ENCODE measurements at regions not wholly inside any gene's neighbourhood (a gene's known extent, or its start where the extent isn't known, plus 50 kb on each side); places are given as distances from the start of the nearest gene placed in this dataset.
"Not testable (repeated sequence)": the region's sequence is repeated elsewhere in the genome, so short reads cannot be mapped to it uniquely, and the experiment has no call there.

DNA sequence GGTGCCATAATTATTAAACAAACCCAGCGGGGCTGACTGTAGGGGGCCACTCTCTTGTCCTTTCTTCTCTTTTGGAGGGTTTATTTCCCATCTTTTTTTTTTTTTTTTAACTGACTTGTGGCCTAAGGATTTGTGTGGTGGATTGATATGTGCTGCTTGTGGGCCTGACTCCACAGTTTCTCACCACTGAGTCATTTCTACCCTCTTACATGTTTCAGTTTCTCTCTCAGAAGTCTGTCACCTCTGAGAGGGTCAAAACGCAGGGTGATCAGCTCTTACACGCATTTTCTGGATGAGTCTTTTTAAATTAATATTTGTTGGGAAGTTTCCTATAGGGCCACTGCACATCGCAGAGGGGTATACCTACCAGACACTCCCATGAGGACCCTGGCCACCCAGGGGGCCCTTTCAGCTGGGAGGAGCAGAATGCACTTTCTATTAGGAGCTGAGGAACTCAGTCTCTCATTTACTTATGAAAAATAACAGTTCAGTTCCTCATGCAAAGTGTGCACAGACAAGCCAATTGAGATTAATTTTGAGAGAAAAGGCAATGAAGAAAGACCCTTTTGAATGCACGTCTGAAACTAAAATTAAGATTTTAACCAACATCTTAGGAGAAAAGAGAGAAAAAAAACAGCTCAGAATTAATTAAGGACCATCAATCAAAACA is 407.9 kb downstream of the TECRL start:
- no peak for DNase-seq

GRCh38 chr4:64000241-64000640 is 409.0 kb downstream of the TECRL start:
- no peak for DNase-seq

- DNase-seq: no peak
Observed at GRCh38 chr4:63986253-63986652, 423.0 kb downstream of the TECRL start.

DNA sequence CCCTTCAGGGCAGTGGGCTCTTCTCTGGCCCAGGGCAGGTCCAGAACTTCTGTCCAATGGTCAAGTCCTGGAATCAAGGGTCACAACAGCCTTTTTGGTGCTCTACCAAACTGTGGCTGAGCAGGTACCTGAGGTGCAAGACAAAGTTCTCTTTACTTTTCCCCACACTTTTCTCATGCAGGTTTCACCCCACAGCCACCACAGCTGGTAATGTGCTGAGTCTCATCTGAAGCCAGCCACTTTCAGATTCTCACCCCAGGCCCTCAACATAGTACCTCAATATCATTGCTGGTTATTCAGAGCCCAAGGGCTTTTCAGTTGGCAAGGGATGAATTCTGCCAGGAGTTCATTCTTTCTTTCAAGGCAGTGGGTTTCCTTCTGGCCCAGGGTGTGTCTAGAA is 426.0 kb downstream of the TECRL start:
- DNase-seq: no peak

GRCh38 chr4:63965875-63966274 is 443.4 kb downstream of the TECRL start:
- no peak for DNase-seq

- DNase-seq: not testable (repeated sequence)
Observed at GRCh38 chr4:63942706-63943286, 466.5 kb downstream of the TECRL start.

DNA sequence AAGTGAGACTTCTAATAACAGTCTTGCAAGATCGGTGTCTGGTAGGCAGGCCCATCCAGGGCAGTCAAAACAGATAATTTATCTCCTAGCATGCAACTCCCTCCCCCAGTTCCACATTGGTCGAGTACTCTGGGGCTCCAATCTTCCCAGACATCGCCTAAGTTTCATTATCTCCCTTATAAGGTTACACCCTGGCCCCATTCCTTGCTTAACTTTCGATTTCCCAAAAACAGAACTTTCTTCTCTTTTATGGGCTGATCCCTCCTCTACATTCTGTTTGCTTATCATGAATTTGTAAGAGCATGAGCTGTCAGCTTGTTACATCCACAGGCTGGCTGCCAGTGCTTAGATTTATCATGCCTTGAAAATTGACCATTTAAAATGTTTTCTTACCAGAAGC is 471.3 kb downstream of the TECRL start:
- no peak for DNase-seq

DNA sequence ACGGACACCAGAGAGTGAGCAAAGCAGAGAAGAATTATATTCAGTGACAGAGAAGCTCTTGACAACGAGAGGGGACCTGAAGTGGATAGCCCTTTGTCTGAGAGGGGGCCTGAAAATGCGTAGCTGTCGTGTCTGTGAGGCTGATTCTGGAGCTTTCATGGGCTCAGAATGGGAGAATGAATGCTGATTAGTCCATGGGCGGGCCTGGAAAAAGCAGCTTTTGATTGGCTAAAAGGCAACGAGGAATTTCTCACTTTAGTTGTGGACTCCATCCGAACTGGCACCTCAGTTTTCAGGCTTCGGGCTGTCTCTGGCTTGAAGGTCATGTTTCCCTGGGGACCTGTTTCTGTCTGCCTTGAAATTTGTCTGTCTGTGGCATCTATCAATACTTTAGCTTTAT is 487.1 kb downstream of the TECRL start:
- DNase-seq: no peak

GRCh38 chr4:63921561-63921960 is 487.7 kb downstream of the TECRL start:
- DNase-seq: no peak

DNA sequence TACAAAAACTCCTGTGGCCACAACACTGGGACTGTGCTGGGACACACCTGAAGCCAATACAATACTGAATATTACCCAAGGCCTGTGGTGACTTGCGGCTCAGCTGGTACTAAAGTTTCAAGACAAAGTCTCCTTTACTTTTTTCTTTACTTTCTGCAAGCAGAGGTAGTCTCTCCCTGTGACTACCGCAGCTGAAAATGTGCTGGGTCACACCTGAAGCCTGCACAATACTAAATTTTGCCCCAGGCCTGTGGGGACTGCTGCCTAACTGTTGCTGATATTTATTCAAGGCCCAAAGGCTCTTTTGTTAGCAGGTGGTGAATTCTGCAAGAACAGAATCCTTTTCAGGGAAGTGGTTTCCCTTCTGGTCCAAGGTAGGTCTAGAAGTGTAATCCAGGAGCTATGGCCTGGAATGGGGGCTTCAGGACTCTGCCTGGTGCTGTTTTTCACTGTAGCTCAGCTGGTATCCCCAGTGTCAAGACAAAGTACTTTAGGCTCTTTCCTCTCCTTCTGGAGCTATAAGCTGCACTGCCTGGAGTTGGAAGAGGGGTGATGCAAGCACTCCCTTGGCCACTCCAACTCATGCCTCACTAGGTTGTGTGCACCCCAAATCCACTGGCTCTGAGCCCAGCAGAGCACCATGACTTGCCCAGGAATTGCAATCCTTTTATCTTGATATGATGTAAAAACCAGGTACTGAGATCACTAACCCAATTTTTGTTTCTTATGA is 489.4 kb downstream of the TECRL start:
- DNase-seq: no peak

DNA sequence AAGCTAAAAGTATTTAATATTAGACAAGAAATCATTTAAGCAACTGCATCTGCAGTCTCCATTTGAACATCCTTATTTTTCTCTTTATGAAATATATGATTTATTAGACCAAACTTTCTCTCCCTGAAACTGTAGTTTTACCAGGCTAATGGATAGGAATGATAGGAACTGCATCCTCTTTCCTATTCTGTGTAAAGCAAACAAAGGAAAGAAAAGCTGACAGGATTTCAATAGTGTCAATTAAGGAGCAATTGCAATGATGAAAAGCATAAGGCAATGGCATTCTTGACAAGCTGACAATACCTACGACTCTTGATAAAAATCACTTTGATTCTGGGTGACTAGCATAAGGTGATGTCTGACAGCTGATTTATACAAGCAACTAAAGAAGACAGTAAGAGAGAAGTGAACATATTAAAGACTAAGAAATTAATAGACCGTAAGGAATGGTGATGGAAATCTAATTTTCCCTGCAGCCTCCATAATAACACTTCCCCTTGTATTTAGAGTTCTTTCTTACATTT is 502.5 kb downstream of the TECRL start:
- no peak for DNase-seq

DNA sequence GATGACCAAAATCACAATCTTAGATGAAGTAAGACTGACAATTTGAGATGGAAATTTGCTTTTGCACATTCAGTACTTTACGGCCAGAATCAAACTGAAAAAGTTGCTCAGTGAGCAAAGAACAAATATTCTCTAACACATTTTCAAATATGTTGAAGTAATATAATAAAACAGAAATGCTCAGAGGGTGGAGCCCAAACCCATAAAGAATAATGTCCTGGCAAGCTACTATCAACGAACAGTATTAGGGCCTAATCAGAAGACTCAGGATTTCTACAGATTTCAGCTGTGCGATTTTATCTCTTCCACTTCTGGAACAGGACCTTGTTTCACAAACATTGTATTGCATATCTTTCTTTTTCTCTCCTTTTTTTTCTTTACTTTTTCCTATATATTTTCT is 505.0 kb downstream of the TECRL start:
- DNase-seq: no peak

DNA sequence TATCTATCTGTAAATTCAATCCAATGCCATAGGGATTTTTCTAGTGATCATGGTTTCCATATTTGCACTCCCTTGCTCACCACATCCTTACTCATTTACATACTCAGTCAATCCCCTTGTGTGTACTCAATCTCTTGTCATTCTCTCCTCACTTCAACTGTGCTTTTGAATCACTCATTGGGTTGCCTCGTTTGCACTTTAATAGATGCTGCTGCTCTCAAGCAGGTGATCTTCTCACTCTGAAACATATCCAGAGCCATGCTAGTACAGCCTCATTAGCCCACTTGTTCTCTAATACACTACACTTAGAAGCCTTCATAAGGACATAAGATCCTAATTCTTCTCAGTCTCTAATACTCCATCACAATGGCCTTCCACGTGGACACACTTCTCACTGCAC is 507.9 kb downstream of the TECRL start:
- no peak for DNase-seq

- no peak for DNase-seq
Observed at GRCh38 chr4:63898961-63899360, 510.3 kb downstream of the TECRL start.

- DNase-seq: no peak
Observed at GRCh38 chr4:63894161-63894560, 515.1 kb downstream of the TECRL start.

DNA sequence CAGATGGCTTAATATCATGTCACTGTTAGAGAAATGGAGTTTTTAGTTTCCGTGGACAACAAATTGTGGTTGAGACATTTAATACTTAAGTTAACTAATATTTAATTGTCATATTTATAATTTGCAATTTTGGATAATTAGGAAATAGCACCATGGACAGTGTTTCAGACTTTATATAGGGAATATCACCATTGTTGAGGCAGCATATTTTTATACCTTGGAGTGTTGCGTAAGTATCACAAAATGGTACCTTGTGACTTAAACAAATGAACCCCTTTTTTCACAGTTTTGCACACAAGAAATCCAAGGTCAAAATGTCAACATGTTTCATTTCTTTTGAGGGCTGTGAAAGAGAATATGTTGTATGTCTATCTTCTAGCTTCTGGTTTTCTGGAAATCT is 539.9 kb downstream of the TECRL start:
- no peak for DNase-seq

DNA sequence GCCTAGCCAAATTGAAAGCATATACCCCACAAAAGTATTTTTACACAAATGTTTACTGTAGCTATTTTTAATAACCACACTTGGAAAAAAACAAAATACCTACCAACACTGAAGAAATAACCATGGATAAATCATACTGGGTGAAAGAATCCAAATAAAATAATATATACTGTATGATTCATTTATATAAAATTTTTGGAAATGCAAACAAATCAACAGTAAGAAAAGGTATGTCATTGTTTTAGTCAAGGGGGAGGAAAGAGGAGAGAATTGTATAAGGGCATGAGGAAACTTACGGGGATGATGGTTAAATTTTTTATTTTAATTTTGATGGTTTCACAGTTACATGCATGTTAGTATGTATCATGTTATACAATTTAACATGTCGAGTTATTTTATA is 557.8 kb downstream of the TECRL start:
- no peak for DNase-seq

GRCh38 chr4:63841266-63841665 is 568.0 kb downstream of the TECRL start:
- DNase-seq: no peak

- DNase-seq: no peak
Observed at GRCh38 chr4:63831590-63832155, 577.6 kb downstream of the TECRL start.

DNA sequence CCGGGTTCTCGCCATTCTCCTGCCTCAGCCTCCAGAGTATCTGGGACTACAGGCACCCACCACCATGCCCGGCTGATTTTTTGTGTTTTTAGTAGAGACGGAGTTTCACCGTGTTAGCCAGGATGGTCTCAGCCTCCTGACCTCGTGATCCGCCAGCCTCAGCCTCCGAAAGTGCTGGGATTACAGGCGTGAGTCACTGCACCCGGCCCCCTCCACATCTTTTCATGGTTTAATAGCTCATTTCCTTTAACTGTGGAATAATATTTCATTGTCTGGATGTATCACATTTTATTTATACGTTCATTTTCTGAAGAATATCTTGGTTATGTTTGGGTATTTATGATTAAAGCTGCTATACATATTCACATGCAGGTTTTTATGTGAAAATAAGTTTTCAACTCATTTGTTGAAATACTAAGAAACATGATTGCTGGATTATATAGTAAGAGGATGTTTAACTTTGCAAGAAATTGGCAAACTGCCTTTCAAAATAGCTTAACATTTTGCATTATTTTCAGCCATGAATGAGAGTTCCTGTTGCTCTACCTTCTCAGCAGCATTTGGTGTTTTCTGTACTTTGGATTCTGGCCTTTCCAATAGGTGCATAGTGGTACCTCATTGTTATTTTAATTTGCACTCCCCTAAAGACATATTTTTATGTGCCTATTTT is 591.9 kb downstream of the TECRL start:
- no peak for DNase-seq

DNA sequence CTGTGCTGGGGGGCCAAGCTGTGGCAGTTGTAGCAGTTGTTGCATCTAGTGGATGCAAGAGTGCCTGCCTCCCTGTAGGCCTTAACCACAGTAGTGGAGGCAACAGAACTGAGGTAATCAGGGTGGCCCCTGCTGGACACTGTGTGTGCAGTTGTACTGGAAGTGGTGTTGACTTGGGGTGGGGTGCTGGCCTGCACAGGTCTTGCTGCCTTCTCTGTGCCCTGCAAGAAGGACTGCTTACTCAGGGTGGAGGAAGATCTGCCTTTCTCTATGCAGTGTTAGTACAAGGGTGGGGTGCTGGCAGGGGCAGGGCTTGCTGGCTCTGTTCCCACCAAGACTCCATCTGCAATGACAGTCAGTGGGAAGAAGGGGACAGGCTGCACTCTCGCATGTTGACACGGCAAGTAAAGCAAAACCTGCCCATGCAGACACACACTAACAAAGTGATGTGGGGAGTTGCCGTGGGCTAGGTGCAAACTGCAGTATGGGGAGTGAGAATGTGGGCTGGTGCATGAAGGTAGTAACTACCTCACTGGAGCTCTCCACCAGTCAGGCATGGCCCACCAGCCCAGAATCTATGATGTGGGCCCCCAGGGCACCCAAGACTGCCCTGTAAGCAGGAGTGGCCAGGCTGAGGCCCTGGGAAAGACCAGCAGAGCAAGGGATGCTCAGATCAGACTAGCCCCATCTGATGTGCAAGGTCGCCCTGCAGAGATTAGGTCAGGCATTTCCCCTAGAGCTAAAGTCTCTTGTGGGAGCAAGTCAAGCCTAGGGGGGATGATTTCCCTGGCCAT is 594.9 kb downstream of the TECRL start:
- no peak for DNase-seq

DNA sequence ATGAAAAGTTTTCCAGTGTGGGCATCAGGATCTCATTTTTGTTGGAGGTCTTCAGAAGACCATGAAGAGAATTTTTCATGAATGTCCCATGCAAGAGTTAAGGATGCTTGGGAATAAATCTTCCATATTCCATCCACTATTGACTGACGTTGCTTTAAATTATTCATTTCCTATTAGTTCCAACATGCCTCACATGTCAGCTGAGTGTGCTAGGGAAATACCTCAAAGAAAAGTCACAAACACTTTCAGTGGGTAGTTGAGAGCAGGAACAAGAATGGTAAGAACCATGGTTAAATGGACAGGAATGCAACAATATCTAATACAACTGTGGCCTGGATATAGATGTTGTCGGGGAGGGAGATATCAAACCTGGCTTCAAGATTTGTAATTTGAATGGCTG is 610.1 kb downstream of the TECRL start:
- no peak for DNase-seq

Data from 8988T (cell line).